ENCODE measurements at regions not wholly inside any gene's neighbourhood (a gene's known extent, or its start where the extent isn't known, plus 50 kb on each side); places are given as distances from the start of the nearest gene placed in this dataset.

DNA sequence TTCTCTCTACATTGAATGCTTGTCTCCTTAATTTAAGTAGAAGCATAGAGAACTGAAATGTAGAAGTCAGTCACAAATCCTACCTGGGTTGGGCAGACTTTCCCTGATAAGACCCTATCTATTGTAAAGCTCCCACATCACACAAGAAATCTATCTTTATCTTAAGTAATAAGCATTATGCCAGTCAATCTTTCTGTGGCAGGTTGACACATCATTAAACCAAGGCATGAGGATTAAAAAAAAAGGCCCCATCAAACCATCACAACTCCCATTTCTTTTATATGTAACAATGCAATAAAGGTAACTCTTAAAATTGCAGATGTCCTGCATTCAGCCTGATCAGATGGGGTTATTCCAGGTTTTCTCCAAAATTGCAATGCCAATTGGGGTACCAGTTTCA lies 311.8 kb downstream of the TOX3 start:
- no peak for DNase-seq (ENCODE audit: low read depth in 2 of 2)

DNA sequence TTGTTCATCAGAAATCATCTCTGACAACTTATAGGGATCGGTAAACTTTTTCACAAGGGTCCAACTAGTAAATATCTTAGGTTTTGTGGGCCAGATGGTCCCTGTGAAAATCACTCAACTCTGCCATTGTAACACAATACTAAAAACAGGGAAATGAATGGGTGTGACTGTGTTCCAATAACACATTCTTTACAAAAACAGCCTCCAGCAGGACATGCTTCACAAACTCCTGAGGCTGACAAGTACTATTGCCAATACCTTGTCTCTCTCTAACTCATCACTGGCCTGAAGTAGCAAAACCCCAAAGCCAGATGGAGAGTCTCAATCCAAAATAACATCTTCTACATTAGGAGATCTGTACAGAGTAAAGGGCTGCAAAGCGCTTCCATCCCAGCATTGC lies 312.3 kb downstream of the TOX3 start:
- DNase-seq (ENCODE audit: low read depth in 2 of 2): no peak

DNA sequence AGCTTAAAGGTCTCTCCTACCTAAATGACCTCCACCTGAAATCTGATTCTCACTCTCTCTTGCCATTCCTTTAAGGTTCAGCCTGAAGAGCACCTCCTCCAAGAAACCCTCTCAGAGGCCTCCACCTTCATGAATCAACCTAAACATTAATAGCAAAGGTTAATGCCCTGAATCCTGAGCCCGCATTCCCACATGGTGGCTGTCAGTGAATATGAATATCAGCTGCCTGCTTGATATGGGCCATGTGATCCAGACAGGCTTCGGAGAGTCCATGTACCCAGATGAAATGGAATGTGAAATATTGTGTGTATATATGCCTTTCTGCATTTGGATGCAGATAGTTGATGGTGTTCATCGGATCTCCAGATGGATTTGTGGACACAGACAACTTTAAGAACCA lies 317.5 kb downstream of the TOX3 start:
- no peak for DNase-seq (ENCODE audit: low read depth in 2 of 2)

DNA sequence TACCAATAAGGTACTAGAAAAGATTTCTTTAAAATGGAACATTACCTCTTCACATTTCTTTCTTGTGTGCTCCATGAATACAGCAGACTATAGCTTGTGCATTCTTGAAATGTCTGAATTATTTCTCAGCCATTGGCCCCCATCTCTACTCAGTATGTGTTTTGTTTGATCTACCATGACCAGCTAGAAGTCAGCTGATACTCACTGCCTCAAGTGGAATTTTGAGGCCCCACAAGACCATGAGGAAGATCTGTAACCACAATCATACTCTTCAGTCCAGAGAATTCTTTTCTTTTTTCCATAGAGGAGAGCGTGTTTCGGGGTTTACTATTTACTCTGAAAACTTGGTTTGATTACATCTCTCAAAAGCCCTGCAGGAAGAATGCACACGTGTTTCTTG lies 319.1 kb downstream of the TOX3 start:
- no peak for DNase-seq (ENCODE audit: low read depth in 2 of 2)

DNA sequence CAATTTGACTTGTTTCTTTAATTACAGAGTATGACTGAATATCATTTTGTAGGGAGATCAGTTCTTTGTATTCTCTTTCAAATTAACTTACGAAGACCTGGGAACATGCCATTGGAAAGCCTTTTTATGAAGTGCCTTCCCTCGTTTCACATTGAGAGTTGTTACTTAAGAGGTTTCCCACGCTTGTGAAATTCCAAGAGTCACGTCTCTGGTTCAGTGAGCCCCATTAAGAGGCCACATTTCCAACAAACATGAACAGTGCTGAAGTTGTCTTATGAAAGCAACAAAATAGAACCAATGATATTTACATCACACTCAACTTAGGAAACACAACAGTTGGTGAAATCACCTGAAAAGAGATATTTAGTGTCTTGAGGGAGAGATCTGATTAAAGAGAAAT lies 334.1 kb downstream of the TOX3 start:
- DNase-seq (ENCODE audit: low read depth in 2 of 2): no peak

DNA sequence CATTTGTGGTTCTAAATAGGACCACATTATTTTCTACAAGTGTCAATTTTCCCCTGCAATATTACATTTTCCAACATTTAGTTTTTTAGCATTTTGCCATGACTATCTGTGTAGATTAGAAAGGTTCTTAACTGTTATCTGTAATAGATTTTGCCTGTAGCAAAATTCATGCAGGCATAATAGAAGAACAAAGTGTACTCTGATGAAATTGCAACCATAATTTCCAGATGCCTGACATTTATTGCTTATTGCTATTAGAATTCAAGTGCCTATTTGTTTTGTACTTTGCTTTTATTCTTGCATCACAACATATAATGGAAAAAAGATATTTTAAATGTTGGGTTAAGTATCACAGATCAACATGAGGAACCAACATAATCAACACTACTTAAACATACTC lies 337.7 kb downstream of the TOX3 start:
- DNase-seq (ENCODE audit: low read depth in 2 of 2): no peak

DNA sequence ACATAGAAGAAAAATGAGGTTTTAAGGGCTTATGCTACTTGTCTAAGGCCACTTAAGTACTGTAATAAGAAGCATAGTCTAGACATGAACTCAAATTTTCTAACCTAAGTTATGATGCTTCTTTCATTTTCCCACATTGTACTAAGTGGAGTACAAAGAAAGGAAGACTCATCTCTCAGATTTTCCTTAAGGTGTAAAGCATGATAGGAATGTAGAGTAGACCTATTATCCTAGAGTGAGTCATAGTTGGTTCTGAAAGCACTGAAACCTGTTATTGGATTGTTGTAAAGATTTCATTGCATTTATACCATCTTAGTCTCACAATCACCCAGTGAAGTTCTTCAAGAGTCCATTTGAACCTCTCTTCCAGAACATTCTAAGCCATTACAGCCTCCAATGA lies 343.8 kb downstream of the TOX3 start:
- no peak for DNase-seq (ENCODE audit: low read depth in 2 of 2)

DNA sequence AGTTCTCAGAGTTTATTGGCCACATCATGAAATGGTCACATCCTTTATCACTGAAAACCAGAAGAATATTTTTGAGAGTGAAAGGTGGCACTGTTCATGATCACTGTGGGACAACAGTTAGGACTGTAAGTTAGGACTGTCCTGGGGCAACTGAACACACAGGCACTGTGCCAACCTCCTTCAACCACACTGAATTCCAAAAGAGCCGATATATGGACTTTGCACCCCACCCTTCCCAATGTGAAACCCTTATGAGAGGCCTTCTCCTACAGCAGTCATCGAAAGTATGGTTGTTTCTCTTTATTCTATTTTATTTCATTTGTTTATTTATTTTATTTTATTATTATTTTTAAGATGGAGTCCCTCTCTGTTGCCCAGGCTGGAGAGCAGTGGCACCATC lies 353.5 kb downstream of the TOX3 start:
- DNase-seq (ENCODE audit: low read depth in 2 of 2): no peak

DNA sequence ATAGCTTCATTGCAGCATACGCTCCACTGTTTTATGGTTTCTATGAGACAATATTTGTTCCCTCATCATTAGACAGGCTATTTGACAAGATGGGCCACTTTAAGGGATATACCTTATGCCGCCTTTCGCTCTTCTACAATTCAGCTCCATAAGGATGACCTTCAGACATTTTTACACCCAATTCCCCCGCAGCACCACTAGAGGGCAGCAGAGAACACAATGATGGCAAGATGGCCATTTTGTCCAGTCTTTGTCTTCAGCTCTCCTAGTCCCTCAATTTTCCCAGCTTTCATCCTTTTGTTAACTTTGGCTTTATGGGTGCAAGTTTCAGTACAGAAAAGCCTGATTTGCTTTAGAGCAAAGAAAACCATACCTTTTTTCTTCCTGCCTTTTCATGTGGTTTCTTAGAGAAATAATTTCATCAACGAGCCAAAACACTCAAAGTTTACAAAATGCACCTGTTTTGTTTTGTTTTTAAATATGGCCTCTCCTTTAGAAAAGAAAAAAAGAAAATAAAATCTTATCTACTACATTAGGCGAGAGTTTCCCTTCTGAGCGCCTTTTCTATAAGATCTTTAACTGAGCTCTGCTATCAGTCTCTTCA lies 355.3 kb downstream of the TOX3 start:
- peak in 1 of 2 donors; percentile 21 for DNase-seq (ENCODE audit: low read depth in 2 of 2)

DNA sequence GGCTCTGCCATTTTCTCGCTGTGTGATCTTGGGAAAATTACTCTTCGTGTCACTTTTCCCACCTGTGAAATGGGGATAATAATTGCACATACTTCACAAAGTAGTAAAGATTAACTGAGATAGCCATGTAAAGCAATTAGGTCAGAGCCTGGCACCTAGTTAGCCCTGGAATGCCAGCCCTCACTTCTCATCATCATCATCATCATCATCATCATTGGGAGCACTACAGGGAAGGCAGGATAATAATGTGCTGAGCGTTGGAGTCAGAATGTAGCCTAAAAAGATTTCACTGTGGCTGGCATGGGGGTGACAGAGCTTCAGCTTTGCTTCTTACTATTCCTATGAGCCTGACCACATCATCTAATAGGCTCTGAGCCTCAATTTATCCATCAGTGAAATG lies 362.6 kb downstream of the TOX3 start:
- DNase-seq (ENCODE audit: low read depth in 2 of 2): no peak

DNA sequence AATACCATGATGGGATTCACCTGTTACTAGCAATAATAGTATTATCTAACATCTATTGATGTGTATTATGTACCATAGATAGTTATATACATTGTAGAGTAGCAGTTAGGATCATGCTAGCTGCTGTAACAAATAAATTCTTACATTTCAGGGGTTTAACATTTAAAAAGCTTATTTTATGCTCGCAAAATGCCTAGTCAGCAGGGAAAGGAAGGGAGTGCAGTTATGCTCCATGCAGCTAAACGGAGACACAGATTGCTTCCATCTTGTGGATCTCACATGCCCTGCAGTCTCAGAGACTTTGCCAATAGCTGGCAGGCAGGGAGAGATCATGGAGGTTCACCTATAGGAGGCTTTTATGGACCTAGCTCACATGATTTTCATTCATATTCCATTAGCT lies 364.1 kb downstream of the TOX3 start:
- DNase-seq (ENCODE audit: low read depth in 2 of 2): no peak

DNA sequence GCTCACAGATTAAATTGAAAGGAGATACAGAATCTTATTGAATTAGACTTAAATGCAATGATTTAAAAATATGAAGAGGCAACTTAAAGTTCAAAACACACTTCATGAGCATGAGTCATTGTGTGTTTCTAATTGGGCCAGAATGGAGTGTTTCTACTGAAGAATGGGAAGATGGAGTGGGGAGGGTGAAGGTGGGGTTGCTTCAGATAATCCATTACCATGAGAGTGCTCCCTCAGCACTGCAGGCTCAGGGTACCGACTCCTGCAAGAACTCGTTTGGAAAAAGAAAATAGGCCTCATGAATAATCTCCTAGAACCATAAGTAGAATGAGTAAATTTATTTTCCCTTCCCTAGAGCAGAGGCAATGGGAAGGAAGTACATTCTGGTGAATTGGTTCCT lies 372.8 kb downstream of the TOX3 start:
- DNase-seq (ENCODE audit: low read depth in 2 of 2): no peak

DNA sequence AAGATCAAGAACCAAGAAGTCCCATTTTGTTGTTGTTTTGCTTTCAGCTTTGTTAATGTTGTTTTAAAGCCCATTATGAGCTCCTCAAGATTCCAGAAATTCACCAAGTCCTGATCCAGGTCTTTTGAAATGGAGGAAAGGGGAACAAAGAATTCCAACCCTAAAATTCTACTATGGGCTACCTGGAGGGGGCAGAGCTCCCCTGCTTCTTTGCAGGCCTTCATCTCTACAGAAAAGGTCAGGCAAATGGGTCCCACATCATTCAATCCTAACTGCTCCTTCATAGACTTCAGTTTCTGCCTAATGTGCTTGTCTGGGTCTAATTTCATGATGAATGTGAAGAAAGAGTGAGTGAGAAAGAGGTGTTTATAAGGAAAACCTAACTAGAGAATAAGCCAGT lies 375.5 kb downstream of the TOX3 start:
- no peak for DNase-seq (ENCODE audit: low read depth in 2 of 2)

DNA sequence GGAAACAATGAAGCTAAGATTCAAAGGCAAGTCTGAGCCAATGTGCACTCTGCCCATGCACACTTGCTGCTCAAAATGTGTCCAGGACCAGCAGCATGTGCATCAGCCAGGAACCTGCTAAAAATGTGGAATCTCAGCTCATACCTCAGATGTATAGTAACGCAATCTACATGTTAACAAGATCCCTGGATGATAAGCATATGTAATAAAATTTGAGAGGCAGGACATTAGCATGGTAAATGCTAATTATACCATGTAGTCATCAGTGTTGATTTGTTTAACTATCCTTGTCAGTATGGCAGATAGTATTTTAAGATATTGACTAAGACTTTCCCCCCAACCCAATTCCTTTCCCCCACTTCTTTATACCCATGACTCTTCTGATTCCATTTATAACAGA lies 379.6 kb downstream of the TOX3 start:
- DNase-seq (ENCODE audit: low read depth in 2 of 2): no peak

DNA sequence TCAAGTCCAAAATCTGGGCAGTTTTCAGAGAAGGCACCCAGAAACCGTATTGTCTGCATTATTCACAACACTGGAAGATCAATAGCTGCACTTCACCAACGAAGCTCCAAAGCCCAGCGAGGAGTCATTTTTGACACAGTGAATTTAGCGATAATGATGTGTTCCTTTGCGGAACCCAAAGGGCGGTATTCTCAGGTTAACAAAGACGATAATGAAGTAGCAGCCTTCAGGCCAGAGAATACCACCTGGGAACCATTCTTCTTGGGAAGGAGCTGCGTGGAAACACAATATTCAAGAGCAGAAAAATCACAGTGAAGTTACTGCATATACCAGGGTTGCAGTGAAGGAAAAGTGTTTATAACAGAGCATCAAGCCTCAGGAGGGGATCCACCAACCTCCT lies 381.0 kb downstream of the TOX3 start:
- no peak for DNase-seq (ENCODE audit: low read depth in 2 of 2)

DNA sequence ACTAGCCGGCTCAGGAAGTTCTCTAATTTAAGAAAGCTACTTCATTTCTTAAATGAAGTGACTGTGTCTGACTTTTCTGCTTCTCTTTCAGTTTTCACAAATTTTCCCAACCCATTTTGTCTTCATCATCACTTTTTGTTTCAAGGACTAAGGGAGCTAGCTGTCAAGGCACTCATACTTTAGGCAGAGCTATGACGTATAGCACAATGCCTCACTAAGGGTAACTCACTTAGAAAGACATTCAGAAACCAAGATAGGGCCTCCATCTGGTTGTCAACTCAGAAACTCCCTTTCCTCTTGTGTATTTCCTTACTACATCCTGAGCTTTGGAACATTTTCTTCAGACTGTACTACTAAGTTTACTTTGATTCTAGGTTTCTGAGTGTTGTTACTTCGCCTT lies 397.9 kb downstream of the TOX3 start:
- DNase-seq (ENCODE audit: low read depth in 2 of 2): no peak

DNA sequence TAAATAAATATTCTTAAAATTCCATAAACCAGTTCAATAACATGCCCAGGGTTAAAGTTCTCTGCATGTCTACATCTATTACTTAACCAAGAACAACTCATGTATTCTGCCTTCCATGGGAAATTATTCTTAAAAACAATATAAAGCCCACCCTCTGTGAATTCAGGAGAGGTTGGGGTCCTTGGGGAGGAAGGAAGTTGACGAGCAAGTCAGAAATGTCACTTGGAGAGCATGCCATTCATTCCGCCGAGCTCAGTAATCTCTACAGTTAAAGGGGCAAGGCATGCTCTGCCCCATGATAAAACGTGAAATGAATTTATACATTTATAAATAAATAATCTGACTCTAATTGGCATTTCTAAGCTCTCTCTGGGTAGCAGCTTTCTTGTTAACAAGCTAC lies 405.1 kb downstream of the TOX3 start:
- DNase-seq (ENCODE audit: low read depth in 2 of 2): no peak

DNA sequence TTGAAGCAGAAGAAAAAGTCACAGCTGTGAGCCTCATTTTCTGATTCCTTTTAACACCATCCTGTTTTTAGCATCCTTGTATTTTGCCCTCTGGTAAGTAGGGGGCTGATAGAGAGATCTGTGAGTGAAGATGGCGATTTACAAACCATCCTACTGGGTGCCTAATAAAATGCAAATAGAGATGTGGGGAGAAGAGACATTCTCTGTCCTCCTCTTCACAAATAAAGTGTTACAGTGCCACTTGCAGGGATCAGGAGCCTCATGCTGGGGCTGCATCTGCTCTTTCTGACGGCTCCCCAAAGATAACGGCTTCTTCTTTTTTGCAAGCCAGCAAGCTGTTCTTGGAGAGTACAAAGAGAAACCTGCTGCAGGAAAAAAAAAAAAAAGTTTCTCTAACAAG lies 418.6 kb downstream of the TOX3 start:
- no peak for DNase-seq (ENCODE audit: low read depth in 2 of 2)

DNA sequence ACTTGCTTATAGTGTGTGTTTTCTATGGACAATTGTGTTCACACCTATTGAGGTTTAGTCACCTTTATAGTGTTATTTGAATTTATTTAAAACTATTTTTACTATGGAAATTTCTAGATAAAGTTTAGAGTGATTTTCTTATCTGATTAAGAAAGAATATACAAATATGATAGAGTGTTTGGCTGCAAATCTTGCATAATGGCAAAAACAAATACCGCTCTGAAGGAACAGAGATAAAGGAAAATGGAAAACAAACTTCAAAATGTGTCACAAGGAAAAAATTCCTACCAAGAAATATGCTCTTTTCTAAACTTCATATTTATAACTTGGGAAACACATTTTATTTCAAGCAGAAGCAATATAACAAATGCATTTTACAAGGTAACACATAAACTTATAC lies 423.1 kb downstream of the TOX3 start:
- no peak for DNase-seq (ENCODE audit: low read depth in 2 of 2)

DNA sequence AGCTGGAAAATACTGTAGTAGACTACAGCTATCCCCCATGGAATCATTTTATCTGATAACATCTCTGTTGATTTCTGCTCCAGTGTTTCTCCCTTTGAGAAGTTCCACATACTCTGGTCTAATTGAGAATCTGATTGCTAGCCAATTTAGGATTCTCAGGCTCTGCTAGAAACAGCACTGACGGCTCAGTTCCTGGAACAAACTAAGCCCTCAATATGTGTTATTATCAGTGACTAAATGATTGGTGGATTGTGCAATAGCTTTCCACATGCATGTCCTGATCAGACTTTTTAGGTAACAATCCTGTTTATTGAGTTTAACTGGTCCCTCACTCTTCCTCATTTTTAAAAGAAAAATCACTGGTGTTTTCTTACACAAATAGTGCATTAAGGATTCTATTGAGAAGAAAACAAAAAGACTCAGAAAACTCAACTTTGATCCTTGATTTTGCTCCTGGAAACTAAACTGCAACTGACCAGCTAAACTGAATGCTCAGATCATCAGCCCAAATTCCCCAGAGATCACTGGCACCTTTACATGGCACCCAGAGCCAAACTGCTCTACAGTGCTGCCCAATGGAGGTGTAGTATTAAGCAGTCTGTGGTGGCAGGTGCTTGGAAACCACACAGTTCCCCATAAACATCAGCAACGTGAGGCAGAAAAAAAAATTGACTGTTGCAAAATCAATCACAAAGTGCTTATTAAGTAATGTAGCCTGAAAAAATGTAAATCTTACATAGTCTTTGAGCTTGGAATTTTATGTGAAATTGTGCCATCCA lies 423.7 kb downstream of the TOX3 start:
- DNase-seq (ENCODE audit: low read depth in 2 of 2): no peak

DNA sequence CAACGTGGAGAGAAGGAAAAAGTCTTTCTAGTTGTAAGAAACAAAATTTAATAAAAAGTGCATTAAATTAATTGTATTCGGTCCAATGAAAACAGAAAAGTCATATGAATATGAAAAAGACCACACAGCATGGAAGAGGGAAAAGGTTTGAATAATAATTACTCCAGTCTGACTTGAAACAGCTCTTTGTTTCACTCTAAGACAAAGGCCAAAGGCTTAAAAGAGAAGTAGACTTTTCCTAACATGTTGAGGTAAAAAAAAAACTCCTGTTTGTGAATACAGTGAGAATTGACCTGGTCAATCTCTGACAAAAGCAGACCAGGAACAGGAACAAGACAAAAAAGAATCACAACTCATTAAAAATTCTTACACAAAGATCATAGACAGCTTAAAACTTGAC lies 429.8 kb downstream of the TOX3 start:
- no peak for DNase-seq (ENCODE audit: low read depth in 2 of 2)

DNA sequence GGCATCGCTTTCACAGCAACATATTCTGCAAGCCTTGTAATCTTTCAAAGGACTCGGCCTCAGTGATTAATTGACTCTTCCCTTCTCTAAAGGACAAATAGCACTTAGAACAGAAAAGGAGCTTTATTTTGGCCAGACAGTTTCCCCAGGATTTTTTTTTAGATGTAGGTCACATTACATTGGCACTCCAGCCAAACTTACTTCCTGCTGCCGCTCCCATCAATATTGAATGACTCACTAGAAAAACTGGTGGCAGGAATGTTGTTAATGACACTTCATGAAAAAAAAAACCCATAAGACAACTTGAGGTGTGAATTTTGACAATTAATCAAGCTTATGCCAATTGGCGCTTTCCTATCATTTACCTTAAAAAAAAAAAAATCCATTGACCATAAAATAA lies 432.6 kb downstream of the TOX3 start:
- no peak for DNase-seq (ENCODE audit: low read depth in 2 of 2)

DNA sequence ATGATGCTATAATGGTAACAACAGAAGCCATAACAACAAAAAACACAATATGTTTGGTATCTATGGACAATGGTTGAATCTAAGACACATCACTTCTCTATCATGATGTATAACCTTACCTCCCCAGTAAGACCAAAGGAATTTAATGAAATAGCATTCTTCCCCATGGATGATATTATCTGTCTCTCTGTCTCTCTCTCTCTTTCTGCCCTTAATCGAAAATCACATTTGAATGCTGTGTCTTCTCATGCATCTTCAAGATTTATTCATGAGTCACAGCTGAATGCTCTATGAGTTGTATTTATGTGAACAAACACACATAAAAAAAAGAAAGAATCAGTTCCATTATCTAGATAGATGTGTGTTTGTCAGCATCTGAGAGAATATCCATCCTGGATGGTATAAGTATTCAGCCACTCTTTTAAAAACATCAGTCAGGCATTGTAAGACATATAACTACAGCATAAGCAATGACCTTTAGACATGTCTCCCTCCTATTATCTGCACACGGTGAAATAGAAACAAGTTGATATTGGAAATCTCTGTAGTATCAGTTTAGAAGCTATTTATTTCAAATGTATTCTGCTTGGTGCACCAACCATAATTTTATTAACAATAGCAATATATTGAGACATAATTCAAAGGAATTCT lies 433.3 kb downstream of the TOX3 start:
- no peak for DNase-seq (ENCODE audit: low read depth in 2 of 2)
